HFF-Myc (cell line): ENCODE measurements at regions not wholly inside any gene's neighbourhood (a gene's known extent, or its start where the extent isn't known, plus 50 kb on each side); places are given as distances from the start of the nearest gene placed in this dataset.

Source experiments
- DNase-seq: peaks from one replicate; pipeline ENCODE4 v3.0.0-alpha.2; 2011; ENCODE audit warnings: low read depth; ENCODE audit errors: extremely low read depth
- H3K4me3 ChIP-seq: replicated peaks from 2 replicates; pipeline ENCODE4 v1.5.1; 2011; ENCODE audit warnings: low read depth, mild to moderate bottlenecking, control low read depth, low read length
- CTCF ChIP-seq: IDR thresholded peaks from 2 replicates; pipeline ENCODE4 v1.5.1; 2012; ENCODE audit warnings: mild to moderate bottlenecking, low read depth, low read length, control low read depth; ENCODE audit errors: missing control alignments

GRCh38 chr7:13687500-13687899 lies 302.0 kb downstream of the ETV1 start:
- TF ChIP-seq CTCF = no peak
- no peak overlapping the region for H3K4me3 ChIP-seq
- DNase-seq = no peak

GRCh38 chr7:13692548-13692947 lies 296.9 kb downstream of the ETV1 start:
- no peak for DNase-seq
- H3K4me3 ChIP-seq = no peak overlapping the region

GRCh38 chr7:13702251-13702650 lies 287.2 kb downstream of the ETV1 start:
- no peak for TF ChIP-seq CTCF
- no peak overlapping the region for H3K4me3 ChIP-seq
- no peak for DNase-seq

More at GRCh38 chr7:13692548-13692947, 296.9 kb downstream of the ETV1 start:
- no peak for TF ChIP-seq CTCF

GRCh38 chr7:13708670-13709069 lies 280.8 kb downstream of the ETV1 start:
- no peak overlapping the region for H3K4me3 ChIP-seq
- no peak for TF ChIP-seq CTCF

GRCh38 chr7:13713092-13713491 lies 276.4 kb downstream of the ETV1 start:
- TF ChIP-seq CTCF = no peak
- DNase-seq = no peak
- H3K4me3 ChIP-seq = no peak overlapping the region

More at GRCh38 chr7:13708670-13709069, 280.8 kb downstream of the ETV1 start:
- DNase-seq = no peak

GRCh38 chr7:13715534-13715933 lies 273.9 kb downstream of the ETV1 start:
- no peak for DNase-seq
- no peak for TF ChIP-seq CTCF

GRCh38 chr7:13717031-13717430 lies 272.4 kb downstream of the ETV1 start:
- no peak overlapping the region for H3K4me3 ChIP-seq
- DNase-seq = no peak

More at GRCh38 chr7:13715534-13715933, 273.9 kb downstream of the ETV1 start:
- no peak overlapping the region for H3K4me3 ChIP-seq

More at GRCh38 chr7:13717031-13717430, 272.4 kb downstream of the ETV1 start:
- TF ChIP-seq CTCF = no peak
